Nephron progenitor cell (in vitro differentiated cells): ENCODE measurements at regions not wholly inside any gene's neighbourhood (a gene's known extent, or its start where the extent isn't known, plus 50 kb on each side); places are given as distances from the start of the nearest gene placed in this dataset.

Experiments
- DNase-seq: peaks from one replicate; pipeline ENCODE4 v3.0.0; 2021
- H3K27ac Mint-ChIP-seq: 2 replicates; pipeline ENCODE4 v1.8.0; 2021; ENCODE audit warnings: mild to moderate bottlenecking, moderate library complexity, mixed read lengths
- H3K27me3 Mint-ChIP-seq: 2 replicates; pipeline ENCODE4 v1.8.0; 2021; ENCODE audit warnings: mild to moderate bottlenecking, low read depth, mixed read lengths; ENCODE audit not compliant: poor library complexity
- H3K36me3 Mint-ChIP-seq: 2 replicates; pipeline ENCODE4 v1.8.0; 2021; ENCODE audit warnings: low read depth, mixed read lengths
- H3K4me1 Mint-ChIP-seq: 2 replicates; pipeline ENCODE4 v1.8.0; 2021; ENCODE audit warnings: mixed read lengths
- H3K4me3 Mint-ChIP-seq: 2 replicates; pipeline ENCODE4 v1.8.0; 2021; ENCODE audit warnings: mild to moderate bottlenecking, moderate library complexity, mixed read lengths
- H3K9me3 Mint-ChIP-seq: 2 replicates; pipeline ENCODE4 v1.8.0; 2021; ENCODE audit warnings: mild to moderate bottlenecking, moderate library complexity, mixed read lengths
- TF ChIP-seq, protein P1 (sequence below): fragments of 200-600 bp; sonication (generic); IDR thresholded peaks from 2 replicates; pipeline ENCODE4 v1.5.0; 2021; ENCODE audit warnings: antibody characterized with exemption

DNA sequence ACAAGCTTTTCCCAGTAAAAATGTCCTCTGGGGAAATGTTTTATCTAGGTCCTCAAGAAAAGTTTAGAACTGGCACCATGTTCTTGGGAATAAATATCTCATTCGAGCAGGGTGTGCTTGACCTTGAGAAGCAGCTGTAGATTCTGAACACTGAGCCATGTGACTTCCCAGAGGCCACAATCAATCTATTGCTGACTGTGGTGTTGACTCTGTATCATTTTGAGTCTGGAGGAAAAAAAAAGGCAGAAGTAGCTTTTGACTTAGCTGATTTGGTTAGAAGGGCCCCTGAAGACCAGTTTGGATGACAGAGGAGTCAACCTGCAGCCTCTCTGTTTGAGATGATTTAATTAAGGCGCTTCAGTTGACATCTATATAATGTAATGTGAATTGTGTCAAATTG lies 592.4 kb upstream of the SEL1L start:
- no peak for DNase-seq
- Mint-ChIP-seq H3K4me3 (no peak overlapping the region), H3K9me3 (no peaks in the 10 kb centered on the region), H3K36me3 (no peaks in the 10 kb centered on the region), H3K27ac (no peak overlapping the region), H3K27me3 (peaks cover 6% of the 10 kb centered on the region), H3K4me1 (no peaks in the 10 kb centered on the region)
- TF ChIP-seq, protein P1, sequence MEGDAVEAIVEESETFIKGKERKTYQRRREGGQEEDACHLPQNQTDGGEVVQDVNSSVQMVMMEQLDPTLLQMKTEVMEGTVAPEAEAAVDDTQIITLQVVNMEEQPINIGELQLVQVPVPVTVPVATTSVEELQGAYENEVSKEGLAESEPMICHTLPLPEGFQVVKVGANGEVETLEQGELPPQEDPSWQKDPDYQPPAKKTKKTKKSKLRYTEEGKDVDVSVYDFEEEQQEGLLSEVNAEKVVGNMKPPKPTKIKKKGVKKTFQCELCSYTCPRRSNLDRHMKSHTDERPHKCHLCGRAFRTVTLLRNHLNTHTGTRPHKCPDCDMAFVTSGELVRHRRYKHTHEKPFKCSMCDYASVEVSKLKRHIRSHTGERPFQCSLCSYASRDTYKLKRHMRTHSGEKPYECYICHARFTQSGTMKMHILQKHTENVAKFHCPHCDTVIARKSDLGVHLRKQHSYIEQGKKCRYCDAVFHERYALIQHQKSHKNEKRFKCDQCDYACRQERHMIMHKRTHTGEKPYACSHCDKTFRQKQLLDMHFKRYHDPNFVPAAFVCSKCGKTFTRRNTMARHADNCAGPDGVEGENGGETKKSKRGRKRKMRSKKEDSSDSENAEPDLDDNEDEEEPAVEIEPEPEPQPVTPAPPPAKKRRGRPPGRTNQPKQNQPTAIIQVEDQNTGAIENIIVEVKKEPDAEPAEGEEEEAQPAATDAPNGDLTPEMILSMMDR: no peak

GRCh38 chr14:82134411-82134810 lies 600.8 kb upstream of the SEL1L start:
- no peak for DNase-seq
- H3K27me3 Mint-ChIP-seq: peaks cover 5% of the 10 kb centered on the region
- H3K27ac Mint-ChIP-seq: no peak overlapping the region
- H3K36me3 Mint-ChIP-seq: no peaks in the 10 kb centered on the region
- no peaks in the 10 kb centered on the region for H3K9me3 Mint-ChIP-seq
- no peaks in the 10 kb centered on the region for H3K4me1 Mint-ChIP-seq
- no peak overlapping the region for H3K4me3 Mint-ChIP-seq
- TF ChIP-seq, protein P1: no peak

GRCh38 chr14:82138431-82138830 lies 604.8 kb upstream of the SEL1L start:
- no peak for DNase-seq
- TF ChIP-seq, protein P1: no peak
- H3K27ac Mint-ChIP-seq: no peak overlapping the region
- peaks cover 14% of the 10 kb centered on the region for H3K9me3 Mint-ChIP-seq
- no peaks in the 10 kb centered on the region for H3K36me3 Mint-ChIP-seq
- H3K4me1 Mint-ChIP-seq: no peaks in the 10 kb centered on the region
- no peaks in the 10 kb centered on the region for H3K27me3 Mint-ChIP-seq
- no peak overlapping the region for H3K4me3 Mint-ChIP-seq

DNA sequence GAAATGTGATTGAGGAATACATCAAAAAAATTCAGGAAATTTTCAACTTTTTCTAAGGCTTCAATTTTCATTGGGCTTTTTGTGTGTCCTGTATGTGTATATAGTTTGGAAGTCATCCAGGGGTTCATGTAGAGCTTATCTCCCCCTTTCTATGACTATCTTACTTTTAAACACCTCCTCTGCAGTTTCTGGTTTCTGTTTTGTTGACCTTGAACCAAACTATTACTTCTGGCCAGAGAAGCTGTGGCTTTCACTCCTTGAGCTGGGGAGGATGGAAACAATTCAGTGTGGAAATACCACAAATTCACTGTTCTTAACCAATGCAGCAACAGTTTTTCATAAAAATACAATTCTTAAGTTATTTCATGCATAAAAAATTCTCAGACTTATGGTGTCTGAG lies 613.2 kb upstream of the SEL1L start:
- H3K27me3 Mint-ChIP-seq: no peaks in the 10 kb centered on the region
- TF ChIP-seq, protein P1: no peak
- no peak for DNase-seq
- H3K9me3 Mint-ChIP-seq: peaks cover 3% of the 10 kb centered on the region
- H3K4me1 Mint-ChIP-seq: no peaks in the 10 kb centered on the region
- no peak overlapping the region for H3K27ac Mint-ChIP-seq
- no peak overlapping the region for H3K4me3 Mint-ChIP-seq
- no peaks in the 10 kb centered on the region for H3K36me3 Mint-ChIP-seq

GRCh38 chr14:82153689-82154088 lies 620.0 kb upstream of the SEL1L start:
- Mint-ChIP-seq H3K9me3 (no peaks in the 10 kb centered on the region), H3K27ac (no peak overlapping the region), H3K4me3 (no peak overlapping the region), H3K36me3 (no peaks in the 10 kb centered on the region), H3K27me3 (no peaks in the 10 kb centered on the region), H3K4me1 (no peaks in the 10 kb centered on the region)
- TF ChIP-seq, protein P1: no peak
- no peak for DNase-seq

- TF ChIP-seq, protein P1: no peak
- peaks cover 24% of the 10 kb centered on the region for H3K9me3 Mint-ChIP-seq
- H3K36me3 Mint-ChIP-seq: no peaks in the 10 kb centered on the region
- peaks cover 3% of the 10 kb centered on the region for H3K27me3 Mint-ChIP-seq
- no peak overlapping the region for H3K27ac Mint-ChIP-seq
- no peak overlapping the region for H3K4me3 Mint-ChIP-seq
- no peak for DNase-seq
- no peaks in the 10 kb centered on the region for H3K4me1 Mint-ChIP-seq
Measured at GRCh38 chr14:82159624-82160023, 626.0 kb upstream of the SEL1L start.
